ENCODE measurements at regions not wholly inside any gene's neighbourhood (a gene's known extent, or its start where the extent isn't known, plus 50 kb on each side); places are given as distances from the start of the nearest gene placed in this dataset.

DNA sequence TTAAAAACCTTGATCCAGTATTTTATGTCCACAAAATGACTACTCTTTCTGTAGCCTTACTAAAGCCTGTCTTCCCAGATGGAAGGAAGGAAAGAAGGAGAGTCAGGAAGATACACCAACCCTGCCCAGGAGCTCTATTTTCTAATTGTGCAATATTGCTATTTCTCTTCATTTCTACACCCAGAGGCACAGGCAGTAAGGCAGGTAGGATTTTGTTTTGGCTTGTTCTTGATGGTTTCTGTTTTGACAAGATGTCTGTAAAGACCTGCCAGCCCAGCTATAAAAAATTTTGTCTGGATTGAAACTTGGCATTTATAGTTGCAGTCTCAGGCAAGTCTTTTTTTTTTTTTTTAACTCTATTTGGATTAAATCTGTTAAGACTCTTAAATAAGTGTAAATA, 587.5 kb upstream of the ARID1B start:
- no peaks in the 10 kb centered on the region for H3K4me1 Mint-ChIP-seq (ENCODE audit: low read depth, unreplicated experiment)
- no TSS peak for BruUV-seq (replicated peaks)
- H3K4me3 Mint-ChIP-seq (ENCODE audit: low read depth, unreplicated experiment): no peak overlapping the region
- intact Hi-C loops (cut with micrococcal nuclease; ENCODE audit: unreplicated experiment): no loop called here
- TF ChIP-seq CTCF (IDR thresholded peaks at IDR 0.05; ENCODE audit: unreplicated experiment): no peak
- no peaks in the 10 kb centered on the region for H3K36me3 Mint-ChIP-seq (ENCODE audit: insufficient read depth, unreplicated experiment)
- H3K27me3 Mint-ChIP-seq (ENCODE audit: unreplicated experiment): no peaks in the 10 kb centered on the region
- no peak for DNase-seq
- CTCF ChIA-PET: no interaction called here
- H3K9me3 Mint-ChIP-seq (ENCODE audit: low read depth, unreplicated experiment): no peaks in the 10 kb centered on the region
- no peak overlapping the region for H3K27ac Mint-ChIP-seq (ENCODE audit: unreplicated experiment)

GRCh38 chr6:156189195-156189594, 588.0 kb upstream of the ARID1B start:
- Mint-ChIP-seq H3K4me3 (ENCODE audit: low read depth, unreplicated experiment) (no peak overlapping the region), H3K27me3 (ENCODE audit: unreplicated experiment) (no peaks in the 10 kb centered on the region), H3K27ac (ENCODE audit: unreplicated experiment) (no peak overlapping the region), H3K4me1 (ENCODE audit: low read depth, unreplicated experiment) (no peaks in the 10 kb centered on the region), H3K9me3 (ENCODE audit: low read depth, unreplicated experiment) (no peaks in the 10 kb centered on the region), H3K36me3 (ENCODE audit: insufficient read depth, unreplicated experiment) (no peaks in the 10 kb centered on the region)
- TF ChIP-seq CTCF (IDR thresholded peaks at IDR 0.05; ENCODE audit: unreplicated experiment): no peak
- BruUV-seq (replicated peaks): no TSS peak
- CTCF ChIA-PET: no interaction called here
- DNase-seq: no peak
- intact Hi-C loops (cut with micrococcal nuclease; ENCODE audit: unreplicated experiment): no loop called here

GRCh38 chr6:156185113-156185512, 592.1 kb upstream of the ARID1B start:
- DNase-seq: no peak
- Mint-ChIP-seq H3K27ac (ENCODE audit: unreplicated experiment) (no peak overlapping the region), H3K36me3 (ENCODE audit: insufficient read depth, unreplicated experiment) (no peaks in the 10 kb centered on the region), H3K4me1 (ENCODE audit: low read depth, unreplicated experiment) (no peaks in the 10 kb centered on the region), H3K27me3 (ENCODE audit: unreplicated experiment) (no peaks in the 10 kb centered on the region), H3K4me3 (ENCODE audit: low read depth, unreplicated experiment) (no peak overlapping the region), H3K9me3 (ENCODE audit: low read depth, unreplicated experiment) (no peaks in the 10 kb centered on the region)
- intact Hi-C loops (cut with micrococcal nuclease; ENCODE audit: unreplicated experiment): no loop called here
- TF ChIP-seq CTCF (IDR thresholded peaks at IDR 0.05; ENCODE audit: unreplicated experiment): no peak
- no TSS peak for BruUV-seq (replicated peaks)
- CTCF ChIA-PET: no interaction called here

GRCh38 chr6:156183678-156184077, 593.5 kb upstream of the ARID1B start:
- CTCF ChIA-PET: interaction anchor here (0.6 kb wide), 1 partner anchor 611 kb away, joined by 5 read pairs; no protein-coding TSS in a partner anchor
- TF ChIP-seq CTCF (IDR thresholded peaks at IDR 0.05; ENCODE audit: unreplicated experiment): no peak
- no TSS peak for BruUV-seq (replicated peaks)
- no peaks in the 10 kb centered on the region for H3K36me3 Mint-ChIP-seq (ENCODE audit: insufficient read depth, unreplicated experiment)
- intact Hi-C loops (cut with micrococcal nuclease; ENCODE audit: unreplicated experiment): no loop called here
- no peak overlapping the region for H3K4me3 Mint-ChIP-seq (ENCODE audit: low read depth, unreplicated experiment)
- no peak overlapping the region for H3K27ac Mint-ChIP-seq (ENCODE audit: unreplicated experiment)
- H3K9me3 Mint-ChIP-seq (ENCODE audit: low read depth, unreplicated experiment): no peaks in the 10 kb centered on the region
- no peak for DNase-seq
- H3K4me1 Mint-ChIP-seq (ENCODE audit: low read depth, unreplicated experiment): no peaks in the 10 kb centered on the region
- no peaks in the 10 kb centered on the region for H3K27me3 Mint-ChIP-seq (ENCODE audit: unreplicated experiment)

- no peak for TF ChIP-seq CTCF (IDR thresholded peaks at IDR 0.05; ENCODE audit: unreplicated experiment)
- CTCF ChIA-PET: no interaction called here
- DNase-seq: no peak
- Mint-ChIP-seq H3K27me3 (ENCODE audit: unreplicated experiment) (no peaks in the 10 kb centered on the region), H3K27ac (ENCODE audit: unreplicated experiment) (no peak overlapping the region), H3K4me3 (ENCODE audit: low read depth, unreplicated experiment) (no peak overlapping the region), H3K36me3 (ENCODE audit: insufficient read depth, unreplicated experiment) (no peaks in the 10 kb centered on the region), H3K4me1 (ENCODE audit: low read depth, unreplicated experiment) (no peaks in the 10 kb centered on the region), H3K9me3 (ENCODE audit: low read depth, unreplicated experiment) (no peaks in the 10 kb centered on the region)
- no TSS peak for BruUV-seq (replicated peaks)
- intact Hi-C loops (cut with micrococcal nuclease; ENCODE audit: unreplicated experiment): no loop called here
These were observed 594.8 kb upstream of the ARID1B start for GRCh38 chr6:156182356-156182755.
